ENCODE measurements at regions not wholly inside any gene's neighbourhood (a gene's known extent, or its start where the extent isn't known, plus 50 kb on each side); places are given as distances from the start of the nearest gene placed in this dataset.

DNA sequence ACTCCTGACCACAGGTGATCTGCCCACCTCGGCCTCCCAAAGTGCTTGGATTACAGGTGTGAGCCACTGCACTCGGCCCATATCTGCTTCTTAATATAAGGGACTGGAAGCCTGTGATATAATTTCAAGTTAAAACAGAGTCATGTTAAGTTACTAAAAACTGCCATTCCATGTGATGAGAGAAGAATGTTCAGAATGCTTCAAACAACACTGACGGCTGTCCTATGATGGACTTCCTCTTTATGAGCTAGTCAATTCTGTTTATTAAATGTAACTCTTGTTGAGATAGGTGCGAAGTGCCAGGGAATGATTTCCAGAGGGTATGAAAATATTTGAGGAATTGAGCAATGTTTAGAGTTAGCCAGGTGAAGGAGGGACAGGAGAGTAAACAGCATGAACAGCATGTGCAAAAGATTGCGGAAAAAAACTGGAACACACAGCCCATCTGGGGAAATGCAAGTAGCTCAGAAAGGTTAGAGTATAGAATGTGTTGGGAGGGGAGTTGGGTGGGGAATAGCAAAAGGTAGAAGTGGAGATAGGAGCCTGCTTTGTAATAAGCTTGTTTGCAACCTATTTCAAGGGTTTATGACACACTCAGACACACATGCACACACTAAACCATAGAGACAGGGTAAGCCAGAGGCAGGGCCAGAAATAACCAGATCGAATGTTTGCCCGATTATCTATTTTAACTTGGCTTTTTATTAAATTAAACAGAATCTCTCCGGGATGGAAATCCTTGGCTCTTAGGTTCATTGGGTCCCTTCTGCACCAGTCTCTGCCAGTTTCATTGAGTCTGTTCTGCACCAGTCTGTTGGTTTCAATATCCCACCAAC is 135.6 kb upstream of the COX10 start:
- DNase-seq, result no peak

DNA sequence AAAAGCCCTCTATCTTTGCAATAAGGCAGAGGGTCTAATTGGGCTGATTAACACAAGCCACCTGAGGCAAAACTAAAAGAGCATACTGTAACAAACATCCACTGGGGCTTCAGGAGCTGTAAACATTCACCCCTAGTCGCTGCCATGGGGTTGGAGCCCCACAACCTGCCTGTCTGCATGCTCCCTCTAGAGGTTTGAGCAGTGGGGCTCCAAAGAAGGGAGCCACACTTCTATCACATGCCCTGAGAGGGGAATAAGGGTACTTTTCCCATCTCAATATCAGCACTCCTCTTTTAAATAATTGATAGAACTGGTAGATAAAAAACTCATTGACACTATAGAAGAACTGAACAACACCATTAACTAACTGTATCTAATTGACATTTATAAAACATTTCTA is 130.1 kb upstream of the COX10 start:
- no peak for DNase-seq

GRCh38 chr17:13940858-13941665 is 128.2 kb upstream of the COX10 start:
- no peak for DNase-seq

DNA sequence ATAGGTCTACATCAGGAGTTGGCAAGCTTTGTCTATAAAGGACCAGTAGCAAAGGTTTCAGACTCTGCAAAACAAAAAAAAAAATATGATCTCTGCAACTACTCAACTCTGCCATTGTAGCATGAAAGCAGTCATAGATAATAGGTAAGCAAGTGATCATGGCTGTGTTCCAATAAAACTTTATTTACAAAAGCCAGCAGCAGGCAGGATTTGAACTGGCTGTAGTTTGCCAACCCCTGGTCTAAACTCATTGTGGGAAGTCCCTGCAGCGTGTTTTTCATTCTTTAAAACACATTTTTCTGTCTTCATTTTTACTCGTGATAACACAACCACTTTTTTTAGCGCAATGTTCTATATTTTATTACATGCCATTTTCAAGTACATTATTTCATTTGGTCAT is 127.5 kb upstream of the COX10 start:
- DNase-seq, result no peak

DNA sequence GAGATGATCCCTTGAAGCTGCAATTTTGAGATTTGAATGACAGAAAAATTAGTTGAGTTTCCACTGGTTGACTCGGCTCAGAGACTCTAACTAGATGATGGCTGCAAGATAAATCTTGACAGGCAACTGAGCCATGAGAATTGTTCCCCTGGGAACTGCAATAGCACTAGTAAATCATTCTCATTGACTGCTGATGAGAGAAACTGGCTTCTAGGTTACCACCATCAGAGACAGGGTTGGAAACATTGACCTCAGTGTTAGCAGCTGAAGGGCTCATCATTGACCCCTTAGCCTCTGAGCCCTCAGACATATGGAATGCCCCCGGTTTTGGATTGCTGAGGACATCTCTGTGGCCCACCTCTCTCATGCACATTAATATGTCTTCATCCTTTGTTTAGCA is 125.4 kb upstream of the COX10 start:
- no peak for DNase-seq

- no peak for DNase-seq
These were observed 121.8 kb upstream of the COX10 start for GRCh38 chr17:13947499-13947898.

DNA sequence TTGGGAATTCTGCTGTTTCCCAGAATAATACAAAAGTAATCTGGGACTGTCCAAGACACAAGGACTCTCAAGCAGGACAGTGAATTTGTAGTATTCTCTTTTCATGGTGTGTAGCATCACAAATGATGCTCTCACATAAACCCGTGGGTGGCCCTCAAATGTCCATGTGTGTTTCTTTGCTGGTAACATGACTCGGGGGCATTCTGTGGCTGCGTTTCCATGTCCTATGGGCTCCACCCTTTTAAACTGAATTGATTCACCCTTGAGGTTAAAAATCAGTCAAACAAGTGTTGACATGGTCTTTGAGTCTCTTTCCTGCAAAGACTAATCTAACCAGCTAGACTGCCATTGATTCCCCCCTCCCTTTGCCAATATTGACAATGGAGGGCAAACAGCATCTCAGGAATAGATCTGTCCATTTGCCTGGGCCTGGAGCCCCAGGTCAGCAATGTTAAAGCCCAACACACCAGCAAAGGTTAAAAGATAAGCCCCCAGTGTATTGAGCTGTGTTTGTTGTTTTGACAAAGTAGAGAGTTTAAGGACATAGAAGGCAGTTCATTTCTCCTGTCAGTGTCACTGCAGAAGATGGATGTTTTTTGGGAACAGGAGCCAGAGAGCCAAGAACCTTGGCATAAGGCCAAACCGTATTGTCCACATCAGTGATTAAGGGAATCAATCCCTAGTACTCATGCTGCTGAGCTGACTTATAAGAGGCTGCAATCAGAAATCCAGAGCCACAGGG is 117.1 kb upstream of the COX10 start:
- no peak for DNase-seq

GRCh38 chr17:13953841-13954240 is 115.5 kb upstream of the COX10 start:
- DNase-seq, result no peak

- no peak for DNase-seq
These were observed 111.7 kb upstream of the COX10 start for GRCh38 chr17:13957636-13958035.

GRCh38 chr17:13958773-13959172 is 110.5 kb upstream of the COX10 start:
- no peak for DNase-seq

DNA sequence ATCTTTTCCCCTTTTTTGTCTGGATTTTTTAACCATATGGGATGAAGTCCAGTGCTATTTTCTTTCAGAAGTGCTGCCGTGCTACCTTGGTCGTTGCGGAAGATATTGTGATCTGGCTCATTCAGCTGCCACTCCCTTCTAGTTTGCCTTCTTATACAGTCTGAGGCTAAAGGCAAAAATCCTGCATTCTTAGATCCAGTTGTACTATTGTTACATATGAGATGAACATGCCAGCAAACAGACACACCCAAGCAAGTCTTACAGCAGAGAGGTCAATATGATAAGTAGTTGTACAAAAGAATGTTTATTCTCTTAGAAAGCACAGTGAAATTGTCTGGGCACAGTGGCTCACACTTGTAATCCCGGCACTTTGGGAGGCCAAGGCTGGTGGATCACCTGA is 108.0 kb upstream of the COX10 start:
- no peak for DNase-seq

DNA sequence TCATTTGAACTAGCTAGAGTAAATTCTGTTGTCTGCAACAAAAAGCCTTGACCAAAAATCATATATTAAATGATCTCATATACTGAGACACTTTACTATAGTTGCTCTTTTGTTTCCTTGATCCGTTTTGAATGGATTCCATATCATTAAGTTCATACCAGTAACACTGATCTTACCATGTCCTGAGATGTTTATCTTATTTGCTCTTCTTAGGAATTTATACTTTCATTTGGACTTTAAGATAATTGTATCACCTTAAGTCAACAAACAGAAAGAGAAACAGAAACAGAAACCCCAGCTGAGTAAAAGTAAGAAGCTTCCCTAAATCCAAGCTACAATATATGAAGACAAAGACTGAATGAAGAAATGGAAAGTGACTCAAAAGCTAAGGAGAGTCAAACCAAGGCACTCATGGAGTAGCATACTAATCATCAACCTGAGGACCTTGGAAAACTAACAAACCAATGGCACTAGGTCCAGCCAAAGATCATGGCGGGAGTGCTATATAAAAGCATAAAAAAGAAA is 106.5 kb upstream of the COX10 start:
- DNase-seq, result no peak

DNA sequence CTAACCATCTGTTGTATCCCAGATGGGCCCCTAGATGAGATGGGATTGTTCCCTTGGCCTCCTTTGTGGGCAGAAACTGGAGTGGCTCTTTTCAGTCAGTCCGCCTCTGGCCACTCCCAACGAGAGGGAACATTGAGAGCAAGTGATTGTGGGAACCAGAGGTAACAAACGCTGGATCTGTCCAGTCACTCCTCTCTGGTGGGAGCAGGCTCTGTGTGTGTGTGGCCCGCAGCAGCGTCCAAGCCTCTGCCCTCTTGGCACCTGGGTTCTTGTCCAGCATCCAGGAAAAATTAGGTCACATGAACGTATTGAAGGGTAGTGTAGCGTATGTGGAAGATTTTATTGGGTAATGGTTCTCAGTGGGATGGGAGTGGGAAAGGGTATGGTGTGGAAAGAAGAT is 101.9 kb upstream of the COX10 start:
- no peak for DNase-seq

DNA sequence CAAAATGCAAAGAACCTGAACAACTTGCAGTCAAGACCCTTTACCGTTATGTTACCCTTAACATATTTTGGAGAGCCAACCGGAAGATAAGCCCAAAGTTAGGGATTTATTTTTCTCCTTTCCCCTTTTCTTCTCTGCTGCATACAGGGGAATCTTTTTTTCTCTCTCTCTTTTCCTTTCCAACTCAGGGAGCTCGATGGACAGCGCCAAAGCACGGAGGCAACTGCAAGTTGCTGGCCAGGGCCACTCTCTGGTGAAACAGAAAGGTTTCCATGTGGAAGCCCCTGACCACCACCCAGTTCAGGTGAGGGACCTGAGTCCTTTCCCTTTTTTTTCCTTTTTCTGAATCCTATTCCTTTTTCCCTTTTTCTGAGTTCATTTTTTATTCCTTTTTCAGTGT is 98.8 kb upstream of the COX10 start:
- DNase-seq, result no peak

- peak; percentile 51 for DNase-seq
These were observed 95.2 kb upstream of the COX10 start for GRCh38 chr17:13973960-13974651.

GRCh38 chr17:13977837-13978236 is 91.5 kb upstream of the COX10 start:
- DNase-seq, result no peak

DNA sequence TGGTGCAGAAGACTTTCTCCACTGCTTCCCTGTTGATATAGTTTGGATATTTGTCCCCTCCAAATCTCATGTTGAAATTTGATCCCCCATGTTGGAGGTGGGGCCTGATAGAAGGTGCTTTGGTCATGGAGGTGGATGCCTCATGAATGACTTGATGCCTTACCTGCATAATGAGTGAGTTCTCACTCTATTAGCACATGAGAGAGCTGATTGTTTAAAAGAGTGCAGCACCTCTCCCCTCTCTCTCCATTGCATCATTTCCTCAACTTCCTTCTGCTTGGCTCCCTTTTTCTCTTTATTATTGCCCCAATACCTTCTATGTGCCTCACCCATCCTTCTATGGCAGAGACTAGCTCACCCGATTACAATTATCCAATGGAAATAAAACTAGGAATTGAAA is 90.8 kb upstream of the COX10 start:
- no peak for DNase-seq

- no peak for DNase-seq
These were observed 87.4 kb upstream of the COX10 start for GRCh38 chr17:13981881-13982280.

GRCh38 chr17:13984956-13985355 is 84.3 kb upstream of the COX10 start:
- DNase-seq, result no peak

GRCh38 chr17:13986855-13987254 is 82.4 kb upstream of the COX10 start:
- DNase-seq, result no peak

GRCh38 chr17:13989138-13989537 is 80.2 kb upstream of the COX10 start:
- DNase-seq, result peak; percentile 18

GRCh38 chr17:13993106-13993505 is 76.2 kb upstream of the COX10 start:
- DNase-seq, result no peak
